ENCODE measurements at regions not wholly inside any gene's neighbourhood (a gene's known extent, or its start where the extent isn't known, plus 50 kb on each side); places are given as distances from the start of the nearest gene placed in this dataset.

- no peak for DNase-seq
These were observed 108.8 kb downstream of the ADAMTS1 start for GRCh38 chr21:26736449-26736848.

GRCh38 chr21:26732432-26733221 lies 112.6 kb downstream of the ADAMTS1 start:
- peak in 1 of 4 experiments; percentile 4 for DNase-seq

- DNase-seq, result no peak
These were observed 125.5 kb downstream of the ADAMTS1 start for GRCh38 chr21:26719750-26720149.

GRCh38 chr21:26717146-26717739 lies 128.0 kb downstream of the ADAMTS1 start:
- no peak for DNase-seq

GRCh38 chr21:26715878-26716506 lies 129.2 kb downstream of the ADAMTS1 start:
- no peak for DNase-seq

GRCh38 chr21:26715116-26715515 lies 130.1 kb downstream of the ADAMTS1 start:
- no peak for DNase-seq

- no peak for DNase-seq
These were observed 135.1 kb downstream of the ADAMTS1 start for GRCh38 chr21:26710155-26710554.

- DNase-seq, result no peak
These were observed 136.0 kb upstream of the CYYR1 start for GRCh38 chr21:26709090-26709489.

GRCh38 chr21:26708223-26708800 lies 135.2 kb upstream of the CYYR1 start:
- no peak for DNase-seq

GRCh38 chr21:26707246-26707645 lies 134.2 kb upstream of the CYYR1 start:
- no peak for DNase-seq

- DNase-seq, result no peak
These were observed 125.3 kb upstream of the CYYR1 start for GRCh38 chr21:26698416-26698815.

GRCh38 chr21:26691416-26691815 lies 118.3 kb upstream of the CYYR1 start:
- no peak for DNase-seq

- no peak for DNase-seq
These were observed 113.6 kb upstream of the CYYR1 start for GRCh38 chr21:26686705-26687104.

- DNase-seq, result no peak
These were observed 113.2 kb upstream of the CYYR1 start for GRCh38 chr21:26686278-26686677.

- no peak for DNase-seq
These were observed 111.8 kb upstream of the CYYR1 start for GRCh38 chr21:26684889-26685288.

- no peak for DNase-seq
These were observed 110.9 kb upstream of the CYYR1 start for GRCh38 chr21:26683996-26684395.

GRCh38 chr21:26679284-26679683 lies 106.2 kb upstream of the CYYR1 start:
- no peak for DNase-seq

GRCh38 chr21:26674323-26674722 lies 101.2 kb upstream of the CYYR1 start:
- DNase-seq, result no peak

- no peak for DNase-seq
These were observed 96.2 kb upstream of the CYYR1 start for GRCh38 chr21:26669215-26669764.

- no peak for DNase-seq
These were observed 86.7 kb upstream of the CYYR1 start for GRCh38 chr21:26659757-26660156.

- DNase-seq, result no peak
These were observed 86.1 kb upstream of the CYYR1 start for GRCh38 chr21:26659182-26659581.

GRCh38 chr21:26655460-26655859 lies 82.4 kb upstream of the CYYR1 start:
- no peak for DNase-seq

- DNase-seq, result no peak
These were observed 80.3 kb upstream of the CYYR1 start for GRCh38 chr21:26653430-26653829.

- DNase-seq, result no peak
These were observed 79.8 kb upstream of the CYYR1 start for GRCh38 chr21:26652854-26653253.

All from activated naive CD4-positive, alpha-beta T cell (primary cell).